ENCODE measurements at regions not wholly inside any gene's neighbourhood (a gene's known extent, or its start where the extent isn't known, plus 50 kb on each side); places are given as distances from the start of the nearest gene placed in this dataset.

DNA sequence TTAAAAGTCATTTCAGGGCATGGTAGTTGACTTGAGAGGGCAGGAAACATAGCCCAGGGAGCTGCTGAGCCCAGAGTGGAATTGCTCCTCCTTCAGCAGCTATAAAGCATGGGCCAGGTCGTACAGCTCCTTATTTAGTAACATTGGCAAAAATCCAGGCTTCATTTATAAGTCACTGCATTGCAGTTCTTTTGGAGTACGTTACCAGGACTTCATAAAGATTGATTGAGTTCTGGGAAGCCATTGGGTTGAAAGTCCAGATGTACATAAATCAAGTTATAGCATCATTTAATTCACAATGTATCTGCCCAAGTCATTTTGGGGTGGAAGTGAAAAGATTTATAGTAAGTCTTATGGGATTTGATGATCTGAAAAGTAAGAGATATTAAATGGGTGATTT, 53.0 kb upstream of the ANKEF1 start:
- no peak for DNase-seq

DNA sequence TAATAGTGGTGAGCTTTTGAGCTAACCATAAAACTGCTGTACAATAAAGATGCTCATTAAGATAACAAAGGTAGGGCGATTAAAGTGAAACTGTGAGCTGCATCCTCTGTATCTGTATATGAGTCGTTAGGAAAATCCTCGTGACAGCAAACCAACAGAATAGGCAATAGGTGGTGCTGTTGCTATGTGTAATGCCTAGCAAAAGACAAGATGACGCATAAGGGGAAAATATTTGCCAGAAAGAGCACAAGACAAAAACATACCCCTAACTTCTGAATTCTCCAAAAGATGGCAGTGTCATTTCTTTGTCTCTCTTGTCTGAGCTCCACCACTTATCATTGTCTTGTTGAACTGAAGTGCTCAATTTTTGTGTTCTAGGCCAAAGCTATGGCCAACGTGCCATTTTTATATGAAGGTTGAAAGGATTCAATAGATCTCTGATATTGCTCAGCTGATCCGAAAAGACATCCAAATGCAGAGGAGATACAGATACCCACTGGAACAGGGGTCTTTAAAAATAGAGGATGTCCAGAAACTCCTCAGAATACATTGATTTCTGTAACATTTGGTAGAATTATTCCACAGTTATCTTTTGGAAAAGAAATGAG, 56.3 kb upstream of the ANKEF1 start:
- peak; percentile 61 for DNase-seq

DNA sequence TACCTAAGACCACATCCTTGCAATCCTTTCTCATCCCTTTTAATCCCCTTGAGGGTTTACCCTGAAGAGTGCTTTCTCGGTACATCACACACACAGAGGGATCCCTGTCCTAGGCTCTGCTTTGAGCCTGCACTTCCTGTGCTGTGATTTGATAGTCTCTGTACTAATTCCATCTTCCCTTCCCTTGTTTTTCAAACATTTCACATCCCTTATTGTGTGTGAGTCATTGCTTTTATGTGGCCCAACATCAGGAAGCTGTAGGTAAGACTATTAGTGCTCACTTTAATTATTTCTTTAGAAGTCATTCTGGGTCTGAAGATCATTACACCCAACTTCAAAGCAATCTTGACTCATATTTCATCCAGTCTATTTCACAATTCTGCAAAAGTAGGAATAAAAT, 57.2 kb upstream of the ANKEF1 start:
- no peak for DNase-seq

DNA sequence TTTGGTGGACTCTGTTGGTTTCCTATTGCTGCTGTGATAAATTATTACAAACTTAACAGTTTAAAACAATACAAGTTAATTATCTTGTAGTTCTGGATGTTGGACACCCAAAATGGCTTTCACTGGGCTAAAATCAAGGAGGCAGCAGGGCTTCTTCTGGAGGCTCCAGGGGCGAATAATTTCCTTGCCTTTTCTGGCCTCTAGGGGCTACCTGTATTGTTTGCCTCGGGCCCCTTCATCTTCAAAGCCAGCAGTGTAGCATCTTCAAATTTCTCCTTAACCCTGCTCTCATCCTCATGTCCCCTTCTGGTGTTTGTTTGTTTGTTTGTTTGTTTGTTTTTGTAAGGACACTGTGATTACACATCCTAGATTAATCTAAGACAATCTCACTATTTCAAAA, 60.5 kb upstream of the ANKEF1 start:
- DNase-seq = no peak

DNA sequence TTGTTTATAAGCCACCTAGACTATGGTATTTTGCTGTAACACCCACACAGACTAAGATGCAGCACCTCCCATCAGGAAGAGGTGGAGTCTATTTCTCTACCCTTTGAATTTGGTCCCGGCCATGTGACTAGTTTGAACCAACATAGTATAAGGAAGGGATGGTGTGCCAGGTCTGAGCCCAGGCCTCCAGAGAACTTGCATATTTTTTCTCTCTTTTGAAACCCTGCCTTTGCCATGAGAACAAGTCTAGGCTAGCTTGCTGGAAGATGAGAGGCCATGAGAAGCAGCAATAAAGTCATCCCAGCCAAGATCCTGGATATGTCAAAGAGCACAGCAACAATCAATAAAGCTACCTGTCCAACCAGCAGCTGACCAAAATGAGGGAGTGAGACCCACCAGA, 63.0 kb upstream of the ANKEF1 start:
- no peak for DNase-seq

DNA sequence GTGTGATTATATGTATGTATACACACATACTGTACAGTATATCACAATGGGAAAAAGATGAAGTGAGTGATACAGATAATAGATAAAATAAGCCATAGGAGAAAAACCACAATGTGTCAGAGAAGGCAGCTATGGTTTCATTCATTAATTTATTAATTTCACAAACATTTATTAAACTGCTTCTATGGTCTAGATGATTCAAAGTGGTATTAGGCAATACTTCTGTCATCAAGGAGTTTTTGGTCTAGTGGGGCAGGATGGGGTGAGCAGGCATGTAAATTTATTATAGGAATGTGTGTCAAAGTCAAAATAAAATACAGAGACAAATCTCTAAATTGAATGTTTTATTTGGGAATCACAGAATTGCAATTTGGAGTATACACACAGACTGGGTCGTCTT, 65.2 kb upstream of the ANKEF1 start:
- no peak for DNase-seq

DNA sequence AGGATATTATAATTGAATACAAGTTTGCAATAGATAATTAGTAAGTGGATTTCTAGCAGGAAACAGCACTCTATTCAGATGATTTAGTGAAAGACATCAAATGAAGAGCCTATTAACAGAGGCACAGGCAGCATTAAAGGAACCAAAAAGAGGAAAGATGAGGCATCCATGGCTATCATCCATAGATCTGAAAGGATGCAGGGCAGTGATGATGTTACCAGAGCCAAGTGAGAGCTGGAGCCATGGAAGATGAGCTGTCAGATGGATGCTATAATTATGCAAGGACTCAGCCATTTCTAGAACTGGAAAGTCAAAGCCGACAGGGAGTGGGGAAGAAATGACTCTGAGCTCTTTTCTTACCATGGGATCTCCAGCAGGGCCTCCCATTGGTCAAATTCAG, 66.8 kb upstream of the ANKEF1 start:
- DNase-seq = no peak

DNA sequence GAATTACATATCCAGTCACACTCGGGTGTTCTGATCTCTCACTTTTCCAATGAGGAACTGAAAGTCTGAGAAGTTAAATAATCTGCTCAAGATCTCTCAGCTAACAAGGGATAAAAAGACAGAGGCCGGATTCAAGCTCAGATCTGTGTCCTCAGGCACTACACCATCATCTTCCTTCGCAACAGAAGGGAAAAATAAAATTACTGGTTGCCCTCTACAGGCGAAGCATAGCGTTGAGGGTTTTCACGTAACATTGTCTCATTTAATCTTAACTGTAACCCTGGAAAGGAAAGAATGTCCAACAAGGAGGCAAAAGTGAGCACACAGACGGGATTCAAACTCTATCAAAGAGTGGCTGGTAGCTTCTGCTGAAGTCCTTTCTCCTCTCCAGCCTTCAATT, 67.8 kb upstream of the ANKEF1 start:
- DNase-seq = no peak

DNA sequence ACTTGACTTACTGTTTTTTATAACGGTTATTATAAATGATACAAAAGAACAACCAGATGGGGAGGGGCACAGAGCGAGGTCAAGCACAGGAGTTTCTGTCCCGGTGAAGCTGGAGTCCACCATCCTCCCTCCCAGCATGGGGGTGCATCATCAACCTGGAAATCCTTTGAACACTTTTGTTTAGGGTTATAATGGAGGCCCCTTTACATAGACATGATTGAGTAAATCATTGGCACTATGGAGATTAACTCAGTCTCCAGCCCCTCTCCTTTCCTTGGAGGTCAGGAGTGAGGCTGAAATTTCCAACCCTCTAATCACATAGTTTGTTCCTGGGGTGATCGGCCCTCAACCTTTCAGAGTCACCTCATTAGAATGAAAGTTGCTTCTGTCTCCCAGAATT, 71.8 kb upstream of the ANKEF1 start:
- DNase-seq = no peak

DNA sequence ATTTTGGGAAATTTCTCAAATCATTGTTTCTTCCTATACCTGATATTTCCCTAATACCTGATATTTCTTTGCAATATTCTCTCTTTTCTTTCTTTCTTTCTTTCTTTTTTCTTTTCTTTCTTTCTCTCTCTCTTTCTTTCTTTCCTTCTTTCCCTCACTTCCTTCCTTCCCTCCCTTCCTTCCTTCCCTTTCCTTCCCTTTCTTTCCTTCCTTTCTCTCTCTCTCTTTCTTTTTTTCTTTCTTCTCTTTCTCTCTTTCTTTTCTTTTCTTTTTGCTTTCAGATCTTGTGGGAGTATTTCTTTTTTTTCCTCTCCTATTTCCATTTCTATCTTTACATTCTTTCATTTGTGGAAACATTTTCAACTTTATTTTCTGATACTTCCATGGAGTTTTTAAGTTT, 76.1 kb upstream of the ANKEF1 start:
- no peak for DNase-seq

DNA sequence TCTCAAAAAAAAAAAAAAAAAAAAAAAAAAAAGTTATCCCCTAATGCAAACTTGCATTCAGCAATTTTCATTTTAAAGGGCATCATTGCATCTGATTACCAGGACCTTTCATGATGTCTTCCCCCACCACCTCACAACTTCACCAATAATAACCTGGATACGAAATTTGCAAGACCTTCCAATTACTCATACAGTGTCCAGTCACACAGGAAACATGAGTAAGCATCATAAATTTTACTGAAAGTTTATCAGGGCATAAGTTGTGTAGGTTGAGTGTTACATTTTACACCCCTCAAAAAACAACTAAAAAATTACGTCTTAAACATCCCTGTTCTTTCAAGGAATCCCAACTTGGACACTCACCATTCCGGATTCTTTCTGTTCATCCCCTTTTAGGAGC, 79.1 kb upstream of the ANKEF1 start:
- no peak for DNase-seq

DNA sequence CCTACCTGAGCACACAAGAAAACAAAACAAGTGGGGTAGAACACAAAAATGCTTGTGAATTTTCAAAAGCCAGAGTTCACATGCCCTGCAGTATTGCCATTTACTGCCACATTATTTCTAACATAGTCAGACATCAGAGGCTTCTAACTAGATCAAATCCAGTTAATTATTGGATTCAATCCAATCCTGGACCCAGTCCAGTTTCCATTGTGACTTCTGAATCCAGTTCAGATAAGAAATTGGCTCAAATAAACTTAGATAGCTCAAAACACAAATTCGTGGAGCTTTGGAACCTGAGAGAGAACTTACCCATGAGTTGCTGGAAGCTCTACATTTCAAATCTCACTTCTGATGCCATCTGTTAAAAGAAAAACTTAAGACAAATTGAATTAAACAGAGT, 85.2 kb upstream of the ANKEF1 start:
- DNase-seq = no peak

DNA sequence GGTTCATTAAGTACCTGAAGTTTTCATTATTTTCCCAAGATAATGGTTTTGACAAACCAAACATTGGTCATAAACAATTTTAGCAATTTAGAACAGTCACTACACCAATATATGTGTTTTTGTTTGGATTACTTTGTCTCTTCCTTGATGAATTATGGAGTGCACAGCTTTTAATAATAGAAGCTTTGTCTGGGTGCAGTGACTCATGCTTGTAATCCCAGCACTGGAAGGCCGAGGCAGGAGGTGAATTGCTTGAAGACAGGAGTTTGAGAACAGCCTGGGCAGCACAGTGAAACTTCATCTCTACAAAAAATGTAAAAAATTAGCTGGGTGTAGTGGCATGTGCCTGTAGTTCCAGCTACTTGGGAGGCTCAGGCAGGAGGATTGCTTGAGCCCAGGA, 89.4 kb upstream of the ANKEF1 start:
- no peak for DNase-seq

DNA sequence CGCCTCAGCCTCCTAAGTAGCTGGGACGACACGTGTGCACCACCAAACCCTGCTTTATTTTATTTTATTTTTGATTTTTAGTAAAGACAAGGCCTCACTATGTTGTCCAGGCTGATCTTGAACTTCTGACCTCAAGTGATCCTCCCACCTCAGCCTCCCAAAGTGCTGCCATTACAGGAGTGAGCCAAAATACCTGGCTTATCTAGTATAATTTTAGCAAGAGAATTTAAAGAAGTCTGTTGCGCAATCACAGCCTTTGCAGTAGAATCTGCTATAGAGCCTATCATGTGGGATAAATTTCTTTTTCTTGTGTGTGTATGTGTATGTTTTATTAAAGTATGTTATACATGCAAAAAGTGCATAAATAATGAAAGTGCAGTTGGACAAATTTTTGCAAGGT, 92.1 kb upstream of the ANKEF1 start:
- no peak for DNase-seq

DNA sequence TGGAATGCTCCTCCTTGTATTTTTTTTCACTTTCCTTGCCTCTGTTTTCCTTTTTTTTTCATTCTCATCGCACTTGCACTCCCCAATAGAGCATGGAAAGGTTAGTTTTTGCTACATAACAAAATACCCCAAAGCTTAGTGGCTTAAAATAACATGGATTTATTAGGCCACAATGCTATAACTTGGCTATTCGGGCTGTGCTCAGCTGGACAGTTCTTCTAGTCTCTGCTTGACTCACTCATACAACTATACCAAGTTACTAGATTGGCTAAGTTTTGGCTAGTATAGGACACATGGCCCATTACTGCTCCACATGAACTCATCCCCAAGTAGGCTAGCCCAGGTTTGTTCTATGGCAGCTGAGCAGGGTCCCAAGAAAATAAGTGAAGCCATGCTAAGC, 94.5 kb upstream of the ANKEF1 start:
- no peak for DNase-seq

DNA sequence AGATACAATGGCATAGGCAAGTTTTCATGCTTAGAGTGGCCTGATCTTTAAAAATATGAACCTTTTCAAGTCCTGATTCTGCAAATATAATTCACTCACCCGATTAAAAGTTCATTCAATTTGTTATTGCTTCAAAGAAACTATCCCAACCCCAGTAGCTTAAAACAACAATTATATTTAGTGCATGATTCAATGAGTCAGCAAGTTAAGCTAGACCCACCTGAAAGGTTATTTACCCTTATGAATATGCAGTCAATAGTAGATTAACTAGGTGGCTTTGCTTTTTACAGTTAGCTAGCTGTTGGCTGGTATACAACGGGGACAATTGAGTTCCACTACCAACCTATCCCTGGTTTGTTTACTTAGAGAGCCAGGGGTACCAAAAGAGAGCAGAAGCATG, 95.6 kb upstream of the ANKEF1 start:
- no peak for DNase-seq

DNA sequence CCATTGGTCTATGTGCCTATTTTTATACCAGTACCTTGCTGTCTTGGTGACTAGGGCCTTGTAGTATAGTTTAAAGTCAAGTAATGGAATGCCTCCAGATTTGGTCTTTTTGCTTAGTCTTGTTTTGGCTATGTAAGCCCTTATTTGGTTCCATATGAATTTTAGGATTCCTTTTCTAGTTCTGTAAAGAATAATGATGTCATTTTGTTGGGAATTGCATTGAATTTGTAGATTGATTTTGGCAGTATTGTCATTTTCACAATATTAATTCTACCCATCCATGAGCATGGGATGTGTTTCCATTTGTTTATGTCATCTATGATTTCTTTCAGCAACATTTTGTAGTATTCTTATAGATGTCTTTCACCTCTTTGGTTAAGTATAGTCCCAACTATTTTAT, 96.4 kb upstream of the PAK5 start:
- DNase-seq = no peak

DNA sequence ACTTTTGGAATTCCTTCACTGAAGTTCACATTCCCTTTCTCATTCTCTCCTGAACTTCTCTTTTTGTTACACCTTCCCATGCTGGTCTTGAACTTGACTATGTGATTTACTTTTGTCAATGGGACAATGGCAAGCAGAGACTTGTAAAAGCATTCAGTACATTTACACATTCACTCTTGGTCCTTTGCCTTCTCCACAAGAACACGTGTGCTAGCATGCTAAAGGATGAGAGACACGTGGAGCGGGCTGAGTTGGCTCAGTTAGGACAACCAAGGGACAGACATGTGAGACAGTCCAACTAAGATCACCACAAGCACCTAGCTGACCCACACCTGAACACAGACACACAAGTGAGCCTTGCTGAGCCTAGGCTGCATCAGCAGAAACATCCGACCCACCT, 91.3 kb upstream of the PAK5 start:
- DNase-seq = no peak

DNA sequence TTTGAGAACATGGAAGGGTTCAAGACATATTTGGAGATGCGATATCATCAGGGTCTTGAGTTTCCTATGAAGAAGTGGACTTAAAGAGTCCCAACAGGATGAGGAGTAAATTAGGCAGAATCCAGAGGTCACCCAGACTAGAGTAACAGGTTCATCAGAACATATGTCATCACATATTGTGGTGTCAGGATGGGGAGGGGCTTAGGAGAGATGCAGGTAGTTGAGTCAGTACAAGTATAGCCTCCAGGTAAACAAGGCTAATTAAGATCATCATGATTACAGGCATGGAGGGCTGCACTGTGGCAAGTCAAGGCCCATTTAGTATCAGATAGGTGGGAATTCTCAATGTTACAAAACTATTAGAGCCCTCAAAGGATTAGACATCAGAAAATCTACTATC, 90.1 kb upstream of the PAK5 start:
- DNase-seq = no peak

DNA sequence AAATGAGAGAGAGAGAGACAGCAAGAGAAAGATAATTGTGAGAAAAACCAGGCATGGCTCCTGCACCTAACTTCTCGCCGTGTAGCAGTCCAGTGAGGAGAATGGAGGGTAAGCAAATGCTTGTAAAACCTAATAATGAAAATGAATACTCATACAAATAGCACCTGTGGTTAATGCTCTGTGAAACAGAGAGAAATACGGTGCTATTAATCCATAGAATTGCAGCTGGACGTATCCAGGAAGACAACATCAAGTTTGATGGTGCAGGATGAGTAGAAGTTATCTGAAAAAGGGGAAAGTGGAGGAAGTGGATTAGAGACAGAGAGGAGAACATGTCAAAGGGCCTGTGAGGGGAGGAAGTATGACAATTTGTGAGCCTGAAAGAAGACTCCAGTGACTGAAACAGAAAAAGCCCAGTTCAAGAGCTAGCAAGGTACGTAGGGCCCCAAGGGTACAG, 89.4 kb upstream of the PAK5 start:
- no peak for DNase-seq

DNA sequence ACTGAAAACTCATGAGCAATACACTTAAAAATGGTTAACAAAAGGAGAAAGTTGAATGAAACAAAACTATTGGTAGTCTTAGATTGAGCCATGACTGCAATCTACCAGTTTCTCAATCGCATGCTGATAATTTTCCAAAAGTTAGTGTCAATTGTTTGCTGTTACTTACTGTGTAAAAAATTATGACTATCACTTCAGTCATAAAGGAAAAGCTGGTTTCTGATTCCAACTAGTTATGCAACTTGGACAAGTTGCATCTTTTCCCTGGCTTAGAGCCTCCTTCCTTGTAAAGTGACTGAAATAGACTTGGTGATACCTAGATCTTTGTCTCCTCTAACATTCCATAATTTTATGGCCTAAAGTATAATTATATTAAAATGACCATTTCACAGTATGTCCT, 88.3 kb upstream of the PAK5 start:
- DNase-seq = no peak

DNA sequence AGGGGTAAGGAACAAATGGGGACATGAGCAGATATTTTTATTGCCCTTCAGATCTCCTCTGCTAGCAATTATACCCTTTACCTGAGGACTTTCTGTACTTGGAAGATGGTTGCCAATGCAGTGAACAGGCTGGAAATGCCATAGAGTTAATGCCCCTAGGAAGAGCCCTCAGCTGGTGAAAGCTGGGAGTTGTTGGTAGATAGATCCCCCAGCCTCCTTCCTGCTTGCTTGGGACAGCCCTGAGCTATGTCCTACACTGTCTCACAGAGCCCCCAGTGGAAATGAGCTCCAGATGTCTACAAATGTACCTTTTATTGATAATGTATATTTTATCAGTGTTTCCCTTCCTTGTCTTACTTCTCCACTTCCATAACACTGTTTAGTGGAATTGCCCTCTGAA, 87.6 kb upstream of the PAK5 start:
- DNase-seq = no peak

DNA sequence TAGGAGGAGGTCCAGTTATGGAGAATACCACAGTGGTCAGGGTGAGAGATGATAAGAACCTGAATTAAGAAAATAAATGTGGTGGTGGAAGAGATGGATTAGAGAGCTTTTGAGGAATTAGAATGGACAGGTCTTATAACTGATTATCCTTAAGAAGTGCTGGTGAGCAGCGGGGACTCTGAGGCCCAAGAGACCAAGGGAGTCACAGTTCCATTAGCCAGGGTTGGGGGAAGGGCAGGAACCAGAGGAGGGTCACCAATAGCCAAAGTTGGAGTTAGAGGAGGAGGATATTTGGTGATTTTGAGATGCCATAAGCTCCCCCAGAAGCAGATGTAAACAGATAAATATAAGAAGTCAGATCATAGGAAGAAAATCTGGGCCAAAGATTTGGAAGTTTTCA, 87.1 kb upstream of the PAK5 start:
- DNase-seq = no peak

DNA sequence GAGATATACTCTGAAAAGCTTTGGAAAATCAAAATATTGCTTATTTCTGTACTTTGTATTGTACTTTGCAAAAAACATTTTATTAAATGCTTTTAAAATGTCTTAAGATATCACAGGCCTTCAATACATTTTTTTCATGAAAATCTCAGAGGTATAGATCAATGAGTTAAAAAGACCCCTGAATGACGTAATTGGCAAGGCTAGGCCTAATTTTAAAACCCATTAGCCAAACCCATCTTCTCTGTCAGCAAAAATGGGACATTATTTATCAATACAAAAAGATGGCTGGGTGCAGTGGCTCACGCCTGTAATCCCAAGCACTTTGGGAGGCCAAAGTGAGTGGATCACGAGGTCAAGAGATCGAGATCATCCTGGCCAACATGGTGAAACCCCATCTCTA, 84.8 kb upstream of the PAK5 start:
- DNase-seq = no peak

DNA sequence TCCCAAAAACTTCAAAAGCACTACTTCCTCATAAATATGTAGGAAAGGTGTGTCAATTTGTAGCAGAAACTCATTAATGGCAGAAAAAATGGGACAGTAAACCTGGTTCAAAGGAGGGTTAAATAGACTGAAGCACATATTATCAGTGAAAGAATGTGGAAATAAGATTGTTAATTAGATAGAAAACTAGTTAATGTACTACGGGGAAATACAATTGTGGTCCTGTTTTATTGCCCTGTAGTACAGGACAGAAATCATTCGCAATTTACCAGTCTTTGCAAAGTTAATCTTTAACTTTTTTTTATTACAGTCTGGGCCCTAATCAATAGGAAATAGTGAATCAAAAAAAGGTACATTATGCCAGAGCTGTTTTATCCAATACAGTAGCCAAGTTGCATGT, 82.0 kb upstream of the PAK5 start:
- no peak for DNase-seq

All from NCI-H2081 treated with DMSO at 0.1 percent for 48 hours (cell line).